ENCODE measurements at regions not wholly inside any gene's neighbourhood (a gene's known extent, or its start where the extent isn't known, plus 50 kb on each side); places are given as distances from the start of the nearest gene placed in this dataset.

- DNase-seq: no peak
Measured at GRCh38 chr16:80171199-80171598, 369.6 kb upstream of the DYNLRB2 start.

- DNase-seq: no peak
Measured at GRCh38 chr16:80167657-80168390, 373.0 kb upstream of the DYNLRB2 start.

GRCh38 chr16:80166082-80166481 is 374.7 kb upstream of the DYNLRB2 start:
- DNase-seq: no peak

GRCh38 chr16:80164966-80165550 is 375.7 kb upstream of the DYNLRB2 start:
- DNase-seq: no peak

GRCh38 chr16:80163339-80163738 is 377.5 kb upstream of the DYNLRB2 start:
- no peak for DNase-seq

GRCh38 chr16:80161799-80162739 is 378.7 kb upstream of the DYNLRB2 start:
- no peak for DNase-seq

- DNase-seq: no peak
Measured at GRCh38 chr16:80158766-80159165, 382.0 kb upstream of the DYNLRB2 start.

- DNase-seq: no peak
Measured at GRCh38 chr16:80151722-80152111, 389.1 kb upstream of the DYNLRB2 start.

GRCh38 chr16:80150978-80151721 is 389.6 kb upstream of the DYNLRB2 start:
- DNase-seq: no peak

GRCh38 chr16:80148826-80149225 is 392.0 kb upstream of the DYNLRB2 start:
- no peak for DNase-seq

GRCh38 chr16:80147026-80147655 is 393.7 kb upstream of the DYNLRB2 start:
- no peak for DNase-seq

- no peak for DNase-seq
Measured at GRCh38 chr16:80144191-80144590, 396.6 kb upstream of the DYNLRB2 start.

GRCh38 chr16:80142940-80143339 is 397.9 kb upstream of the DYNLRB2 start:
- DNase-seq: no peak

GRCh38 chr16:80142281-80142680 is 398.5 kb upstream of the DYNLRB2 start:
- DNase-seq: no peak

- DNase-seq: no peak
Measured at GRCh38 chr16:80129791-80130190, 411.0 kb upstream of the DYNLRB2 start.

GRCh38 chr16:80125677-80126076 is 415.1 kb upstream of the DYNLRB2 start:
- DNase-seq: no peak

GRCh38 chr16:80123189-80123588 is 417.6 kb upstream of the DYNLRB2 start:
- DNase-seq: no peak

GRCh38 chr16:80122115-80122514 is 418.7 kb upstream of the DYNLRB2 start:
- DNase-seq: no peak

- no peak for DNase-seq
Measured at GRCh38 chr16:80121522-80121909, 419.3 kb upstream of the DYNLRB2 start.

GRCh38 chr16:80120899-80121521 is 419.8 kb upstream of the DYNLRB2 start:
- no peak for DNase-seq

- DNase-seq: no peak
Measured at GRCh38 chr16:80117556-80118130, 423.1 kb upstream of the DYNLRB2 start.

GRCh38 chr16:80116711-80117110 is 424.1 kb upstream of the DYNLRB2 start:
- no peak for DNase-seq
